ENCODE measurements at regions not wholly inside any gene's neighbourhood (a gene's known extent, or its start where the extent isn't known, plus 50 kb on each side); places are given as distances from the start of the nearest gene placed in this dataset.

DNA sequence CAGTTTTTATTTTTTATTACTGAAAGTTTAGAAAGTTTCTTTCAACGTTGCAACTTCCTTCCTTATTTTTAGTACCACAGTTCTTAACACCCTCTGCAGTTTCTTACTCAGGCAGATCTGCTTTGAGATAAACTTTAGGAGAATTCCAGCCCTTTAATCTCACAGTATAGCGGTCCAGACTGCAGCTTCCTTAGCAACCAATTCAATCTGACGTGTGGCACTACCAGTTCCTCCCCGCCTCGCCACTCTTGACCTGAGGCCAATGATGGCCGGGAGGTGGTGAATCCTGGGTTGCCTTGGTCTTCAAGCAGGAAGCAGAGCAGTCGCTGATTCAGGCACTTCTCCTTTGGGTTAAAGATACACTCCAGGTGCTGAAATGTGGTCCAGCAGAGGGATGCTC is 334.3 kb upstream of the TRPC7 start:
- no peak for TF ChIP-seq POLR2AphosphoS5 (IDR thresholded peaks at IDR 0.05; ENCODE audit: borderline replicate concordance, low read depth, low read length)
- TF ChIP-seq EZH2 (IDR thresholded peaks at IDR 0.05) = no peak

All from SK-N-MC (cell line).